ENCODE measurements at regions not wholly inside any gene's neighbourhood (a gene's known extent, or its start where the extent isn't known, plus 50 kb on each side); places are given as distances from the start of the nearest gene placed in this dataset.

- Histone ChIP-seq H3K14ac (ENCODE audit: insufficient read depth, low read length) (no peak overlapping the region), H3K27ac (ENCODE audit: insufficient read length, low read depth, low read length) (no peak overlapping the region), H3K79me1 (ENCODE audit: insufficient read depth, low read depth, low read length, poor library complexity, severe bottlenecking) (no peaks in the 10 kb centered on the region), H3K9me3 (ENCODE audit: control insufficient read depth, low read depth, low read length) (no peaks in the 10 kb centered on the region), H3K4ac (ENCODE audit: low read depth, low read length) (no peak overlapping the region), H3K4me1 (ENCODE audit: insufficient read depth, low read length) (peaks cover 17% of the 10 kb centered on the region; the same call in 1 of the 2 replicates), H4K20me1 (ENCODE audit: control insufficient read depth, insufficient read depth, insufficient read length) (no peaks in the 10 kb centered on the region), H3K23ac (ENCODE audit: insufficient read length, low read depth, low read length) (no peak overlapping the region), H2BK20ac (ENCODE audit: low read depth, low read length, poor library complexity, severe bottlenecking) (no peak overlapping the region), H2BK5ac (ENCODE audit: insufficient read length, low read length) (no peak overlapping the region), H4K8ac (replicated peaks; ENCODE audit: insufficient read length, low read depth, low read length) (no peak overlapping the region), H4K91ac (ENCODE audit: insufficient read length, low read depth, low read length) (no peak overlapping the region), H2BK15ac (ENCODE audit: low read depth, low read length) (no peak overlapping the region), H3K4me2 (ENCODE audit: insufficient read depth, insufficient read length, low read length) (no peak overlapping the region), H2AK5ac (ENCODE audit: insufficient read length, low read length) (no peak overlapping the region), H3K9ac (ENCODE audit: extremely low read depth, insufficient read length, low read length) (no peak overlapping the region), H2AFZ (ENCODE audit: low read length) (no peak overlapping the region), H3K23me2 (ENCODE audit: insufficient read length, low read depth, low read length, poor library complexity, severe bottlenecking) (no peaks in the 10 kb centered on the region), H2BK120ac (ENCODE audit: low read depth, low read length, poor library complexity, severe bottlenecking) (no peak overlapping the region), H4K5ac (ENCODE audit: insufficient read length, low read depth, low read length) (no peak overlapping the region), H3K18ac (ENCODE audit: insufficient read length, low read depth, low read length) (no peak overlapping the region), H3K79me2 (ENCODE audit: insufficient read depth, low read length) (no peaks in the 10 kb centered on the region), H3K27me3 (ENCODE audit: insufficient read depth, low read length) (no peaks in the 10 kb centered on the region), H3K56ac (ENCODE audit: insufficient read length, low read depth, low read length) (no peak overlapping the region), H2BK12ac (ENCODE audit: insufficient read length, low read depth, low read length) (no peak overlapping the region), H3T11ph (ENCODE audit: low read length) (no peak overlapping the region)
- Mint-ChIP-seq H3K4me3 (no peak overlapping the region), H3K36me3 (ENCODE audit: insufficient read depth in 1 of 3, low read depth in 3 of 3) (no peaks in the 10 kb centered on the region), H3K9me3 (no peaks in the 10 kb centered on the region), H3K27me3 (ENCODE audit: low read depth) (no peaks in the 10 kb centered on the region), H3K4me1 (peaks cover 30 to 33% of the 10 kb centered on the region in 2 experiments), H3K27ac (no peak overlapping the region)
- no CpG with 5 or more reads among the region's 6 CpGs for WGBS (ENCODE audit: extremely low coverage, insufficient read length, low lambda C conversion rate)
- no peak for TF ChIP-seq CTCF (conservative IDR thresholded peaks at IDR 0.05)
- DNase-seq: no peak
These were observed 184.2 kb upstream of the CCN2 start for GRCh38 chr6:132135409-132135808.
